SJSA1 (cell line): ENCODE measurements at regions not wholly inside any gene's neighbourhood (a gene's known extent, or its start where the extent isn't known, plus 50 kb on each side); places are given as distances from the start of the nearest gene placed in this dataset.

ENCODE experiments used
- DNase-seq, 2 experiments: peaks; one replicate each; pipeline ENCODE4 v3.0.0-alpha.2; 2015 to 2020; ENCODE audit warnings: low spot score in 2 of 2, low read depth in 1 of 2
- H3K27ac ChIP-seq: fragments of 250-450 bp; sonication (Bioruptor Pico); 2 replicates; pipeline ENCODE4 v1.5.1; 2020; ENCODE audit warnings: mild to moderate bottlenecking, moderate library complexity
- H3K27me3 ChIP-seq: fragments of 250-450 bp; sonication (Bioruptor Pico); replicated peaks from 2 replicates; pipeline ENCODE4 v1.5.1; 2020; ENCODE audit warnings: mild to moderate bottlenecking, moderate library complexity
- H3K36me3 ChIP-seq: fragments of 250-450 bp; sonication (Bioruptor Pico); 2 replicates; pipeline ENCODE4 v1.5.1; 2020; ENCODE audit warnings: mild to moderate bottlenecking
- H3K4me1 ChIP-seq: fragments of 250-450 bp; sonication (Bioruptor Pico); replicated peaks from 2 replicates; pipeline ENCODE4 v1.6.1; 2021; ENCODE audit warnings: mild to moderate bottlenecking
- H3K4me3 ChIP-seq: fragments of 250-450 bp; sonication (Bioruptor Pico); 2 replicates; pipeline ENCODE4 v1.5.1; 2020; ENCODE audit warnings: mild to moderate bottlenecking
- H3K9me3 ChIP-seq: fragments of 250-450 bp; sonication (Bioruptor Pico); replicated peaks from 2 replicates; pipeline ENCODE4 v1.5.1; 2020; ENCODE audit warnings: mild to moderate bottlenecking

DNA sequence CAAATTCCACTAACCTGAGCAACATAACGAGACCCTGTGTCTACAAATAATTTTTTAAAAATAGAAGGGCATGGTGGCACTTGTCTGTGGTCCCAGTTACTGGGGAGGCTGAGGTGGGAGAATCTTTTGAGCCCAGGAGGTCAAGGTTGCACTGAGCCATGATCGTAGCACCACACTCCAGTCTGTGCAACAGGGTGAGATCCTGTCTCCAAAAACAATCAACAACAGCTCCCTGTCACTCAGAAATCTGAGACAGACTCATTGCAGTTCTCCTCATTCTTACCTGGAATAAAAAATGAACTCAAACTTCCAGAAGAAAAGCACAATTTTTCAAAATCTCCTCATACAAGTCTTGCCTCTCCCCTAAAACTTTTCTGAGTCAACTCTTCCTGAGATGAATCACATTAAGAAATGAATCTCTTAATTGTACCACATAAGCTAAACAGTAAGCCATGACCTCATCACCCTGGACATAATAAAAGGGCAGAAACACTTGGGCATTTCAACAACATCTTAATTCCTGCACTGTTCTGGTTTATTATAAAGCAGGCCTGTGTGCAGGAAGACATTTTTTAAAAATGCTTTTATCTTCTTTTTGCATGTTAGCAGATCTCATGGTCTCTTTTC is 214.3 kb upstream of the CDKN3 start:
- peak overlapping the region; percentile 49 for H3K27ac ChIP-seq
- no peaks in the 10 kb centered on the region for H3K27me3 ChIP-seq
- H3K4me1 ChIP-seq: peaks cover 27% of the 10 kb centered on the region
- DNase-seq: peak in 1 of 2 experiments; percentile 55
- no peaks in the 10 kb centered on the region for H3K9me3 ChIP-seq
- H3K4me3 ChIP-seq: no peak overlapping the region
- H3K36me3 ChIP-seq: no peaks in the 10 kb centered on the region

DNA sequence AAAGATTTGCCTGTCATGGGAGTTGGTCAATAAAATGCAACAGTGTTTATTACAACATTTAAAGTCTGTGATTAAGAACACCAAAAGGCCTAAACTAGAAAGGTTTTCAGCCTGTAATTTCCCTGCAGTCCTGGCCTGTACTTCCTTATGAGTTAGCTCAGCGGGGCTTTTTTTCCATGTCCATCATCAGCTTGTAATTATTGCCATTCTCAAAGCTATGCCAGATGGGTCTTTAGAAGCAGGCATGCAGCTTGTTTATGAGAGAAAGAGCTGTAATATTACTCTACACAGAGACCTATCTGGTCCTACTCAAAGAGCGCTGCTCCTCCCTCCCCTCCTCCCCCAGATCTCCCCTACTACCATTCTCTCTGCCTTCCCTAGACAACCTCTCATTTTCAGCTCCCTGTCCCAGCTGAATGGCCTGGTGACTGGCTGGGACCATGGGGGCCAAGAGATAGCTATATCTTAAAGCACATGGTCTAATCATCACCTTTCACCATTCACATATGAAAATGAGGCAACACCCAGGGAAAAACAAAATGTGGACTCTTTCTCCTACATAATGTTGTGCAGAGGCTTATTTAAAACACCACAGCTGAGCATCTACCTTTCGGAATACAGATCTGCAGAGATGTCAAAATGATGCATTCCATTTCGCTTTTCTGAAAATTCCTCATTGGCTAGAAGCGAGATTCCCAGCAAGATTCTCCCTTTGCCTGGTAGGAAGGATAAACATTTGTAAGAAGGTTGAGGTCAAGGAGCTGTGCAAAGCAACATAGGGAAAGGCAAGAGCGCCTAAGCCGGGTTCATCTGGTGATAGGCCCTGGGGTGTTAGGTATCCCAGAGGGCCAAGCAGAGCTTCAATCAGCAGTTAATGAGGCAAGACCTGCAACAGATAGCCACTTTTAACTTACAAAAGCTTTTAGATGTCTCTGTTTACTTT is 209.7 kb upstream of the CDKN3 start:
- Histone ChIP-seq H3K4me1 (peaks cover 32% of the 10 kb centered on the region), H3K27ac (no peak overlapping the region), H3K9me3 (no peaks in the 10 kb centered on the region), H3K4me3 (no peak overlapping the region), H3K27me3 (no peaks in the 10 kb centered on the region), H3K36me3 (no peaks in the 10 kb centered on the region)
- no peak for DNase-seq

DNA sequence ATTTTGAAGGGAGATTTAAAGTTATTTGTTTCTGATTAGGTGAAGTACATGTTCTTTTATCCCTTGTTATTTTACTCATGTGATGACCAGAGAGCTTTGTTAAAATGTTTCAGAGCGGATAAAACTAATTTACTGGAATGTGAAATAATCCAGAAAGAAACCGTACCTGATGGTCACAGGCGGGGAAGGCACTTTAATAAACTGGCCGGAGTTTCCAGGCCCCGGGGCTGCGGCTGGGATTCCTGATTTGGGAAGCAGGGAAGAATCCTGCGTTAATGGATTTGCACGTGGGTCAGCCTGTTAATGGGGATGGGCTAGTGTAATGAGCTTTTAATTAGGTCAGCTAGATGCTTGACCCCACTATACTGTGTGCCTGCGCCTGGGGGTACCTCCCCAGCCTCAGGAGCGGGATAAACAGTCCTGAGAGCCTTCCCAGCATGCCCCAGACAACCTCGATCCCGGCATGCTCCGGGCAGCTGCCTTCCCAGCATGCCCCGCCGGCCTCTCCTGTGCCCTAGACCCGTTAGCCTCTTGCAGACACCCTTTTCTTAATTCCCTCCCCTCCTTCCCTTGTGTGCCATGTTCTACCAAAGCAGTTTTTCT is 208.6 kb upstream of the CDKN3 start:
- Histone ChIP-seq H3K36me3 (no peaks in the 10 kb centered on the region), H3K9me3 (no peaks in the 10 kb centered on the region), H3K4me1 (peaks cover 21% of the 10 kb centered on the region), H3K27me3 (no peaks in the 10 kb centered on the region), H3K4me3 (no peak overlapping the region), H3K27ac (no peak overlapping the region)
- DNase-seq: no peak

DNA sequence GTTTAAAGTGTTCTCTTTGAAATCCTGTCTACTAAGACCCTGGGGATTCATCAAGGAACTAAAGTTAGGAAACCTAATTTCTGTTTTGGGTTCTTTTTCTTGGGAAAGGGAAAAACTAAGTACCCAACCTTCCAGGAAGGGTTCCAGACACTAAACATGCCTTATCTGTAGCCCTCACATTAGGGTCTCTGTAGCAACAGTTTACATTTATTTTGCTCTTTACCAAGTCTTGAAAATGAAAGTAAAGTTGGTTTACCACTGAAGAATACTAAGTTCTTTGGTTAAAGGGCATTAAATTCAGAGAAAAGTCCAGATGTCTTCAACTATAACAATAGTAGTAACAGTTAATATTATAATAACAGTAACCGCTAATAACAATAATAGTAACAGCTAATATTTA is 207.5 kb upstream of the CDKN3 start:
- no peak for DNase-seq
- Histone ChIP-seq H3K4me3 (no peak overlapping the region), H3K4me1 (peaks cover 14% of the 10 kb centered on the region), H3K36me3 (no peaks in the 10 kb centered on the region), H3K27me3 (no peaks in the 10 kb centered on the region), H3K9me3 (no peaks in the 10 kb centered on the region), H3K27ac (peak overlapping the region; percentile 65)

DNA sequence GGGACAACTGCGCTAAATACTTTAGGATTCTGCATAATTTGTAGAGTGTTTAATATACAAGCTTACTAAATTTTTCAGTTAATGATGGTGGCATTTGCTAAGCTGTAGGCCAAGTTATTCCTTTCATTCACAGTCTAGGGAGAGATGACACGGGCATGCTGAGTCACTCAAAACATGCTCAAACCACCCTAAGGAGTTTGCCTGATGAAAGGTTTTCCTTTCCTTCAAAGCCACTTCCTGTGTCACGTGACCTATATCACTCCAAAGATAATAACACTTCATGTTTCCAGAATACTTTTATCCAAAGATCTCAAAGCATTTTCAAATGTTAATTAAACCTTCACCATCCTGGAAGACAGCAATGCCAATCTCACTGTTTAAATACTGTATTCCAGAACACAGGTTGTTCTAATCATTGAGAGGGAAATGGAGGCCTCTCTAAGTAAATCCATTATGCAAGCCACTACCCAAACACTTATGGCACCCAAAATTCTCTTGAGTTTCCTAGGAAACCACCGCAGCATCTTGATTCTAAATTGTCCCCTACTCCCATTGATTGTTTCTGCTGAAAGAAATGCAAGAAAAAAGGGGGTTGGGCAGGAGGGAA is 207.0 kb upstream of the CDKN3 start:
- peak; percentile 47 to 52 for DNase-seq
- Histone ChIP-seq H3K27ac (peak overlapping the region; percentile 65), H3K4me1 (peaks cover 14% of the 10 kb centered on the region), H3K36me3 (no peaks in the 10 kb centered on the region), H3K27me3 (no peaks in the 10 kb centered on the region), H3K4me3 (no peak overlapping the region), H3K9me3 (no peaks in the 10 kb centered on the region)

DNA sequence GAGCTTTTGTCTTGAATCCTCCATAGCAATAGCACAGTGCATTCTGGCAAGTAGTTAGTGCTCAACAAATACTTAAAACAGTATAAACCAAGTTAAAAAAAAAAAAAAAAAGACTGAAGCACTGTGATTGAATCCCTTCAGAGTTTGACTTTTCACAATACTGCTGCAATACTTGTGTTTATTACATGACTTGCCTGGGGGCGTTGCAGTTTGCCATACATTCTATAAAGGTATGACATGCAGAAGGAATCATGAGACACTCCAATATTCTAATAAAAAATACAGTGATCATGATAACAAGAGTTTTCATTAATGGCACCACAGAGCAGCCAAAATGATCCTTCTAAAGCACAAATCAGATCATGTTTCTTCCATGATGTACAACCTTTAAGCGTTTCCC is 205.0 kb upstream of the CDKN3 start:
- DNase-seq: no peak
- Histone ChIP-seq H3K36me3 (no peaks in the 10 kb centered on the region), H3K4me3 (no peak overlapping the region), H3K9me3 (no peaks in the 10 kb centered on the region), H3K27ac (no peak overlapping the region), H3K27me3 (no peaks in the 10 kb centered on the region), H3K4me1 (peaks cover 14% of the 10 kb centered on the region)

DNA sequence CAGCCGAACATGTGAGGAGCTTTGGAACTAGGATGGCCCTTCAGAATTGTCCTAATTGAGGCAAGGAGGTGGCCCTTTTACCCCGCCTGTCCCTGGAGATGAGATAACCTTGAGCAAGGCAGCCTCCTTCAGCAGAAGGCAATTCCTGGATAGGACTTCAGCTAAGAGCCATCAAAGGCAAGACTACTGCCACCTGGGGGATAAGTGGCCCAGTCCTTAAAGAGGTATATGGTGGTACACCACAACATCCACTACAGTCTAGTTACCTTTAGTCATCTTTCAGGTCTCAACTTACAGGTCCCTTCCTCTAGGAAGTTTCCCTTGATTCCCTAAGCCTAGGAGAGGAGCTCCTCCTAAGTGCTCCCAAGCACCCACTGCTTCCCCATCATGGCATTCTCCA is 204.2 kb upstream of the CDKN3 start:
- Histone ChIP-seq H3K36me3 (no peaks in the 10 kb centered on the region), H3K9me3 (no peaks in the 10 kb centered on the region), H3K27me3 (no peaks in the 10 kb centered on the region), H3K4me1 (peaks cover 14% of the 10 kb centered on the region), H3K4me3 (no peak overlapping the region), H3K27ac (no peak overlapping the region)
- no peak for DNase-seq

DNA sequence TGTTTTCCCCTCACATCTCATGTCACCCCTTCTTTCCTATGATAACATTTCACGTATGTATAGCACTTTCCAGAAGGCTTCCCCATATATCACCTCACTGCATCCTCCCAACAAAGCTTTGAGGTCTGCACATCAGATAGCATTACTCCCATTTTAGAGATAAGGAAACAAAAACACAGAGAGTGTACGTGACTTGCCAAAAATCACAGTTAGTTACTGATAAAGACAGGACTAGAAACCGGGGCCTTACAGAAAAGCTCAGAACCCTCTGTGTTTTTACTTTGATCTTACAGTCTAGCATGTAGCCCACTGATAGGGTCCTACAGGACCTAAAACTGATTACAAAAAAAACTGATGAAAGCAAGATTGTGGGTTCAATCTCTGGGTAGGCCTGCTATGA is 202.9 kb upstream of the CDKN3 start:
- Histone ChIP-seq H3K27me3 (no peaks in the 10 kb centered on the region), H3K36me3 (no peaks in the 10 kb centered on the region), H3K27ac (no peak overlapping the region), H3K9me3 (no peaks in the 10 kb centered on the region), H3K4me1 (peaks cover 14% of the 10 kb centered on the region), H3K4me3 (no peak overlapping the region)
- no peak for DNase-seq

DNA sequence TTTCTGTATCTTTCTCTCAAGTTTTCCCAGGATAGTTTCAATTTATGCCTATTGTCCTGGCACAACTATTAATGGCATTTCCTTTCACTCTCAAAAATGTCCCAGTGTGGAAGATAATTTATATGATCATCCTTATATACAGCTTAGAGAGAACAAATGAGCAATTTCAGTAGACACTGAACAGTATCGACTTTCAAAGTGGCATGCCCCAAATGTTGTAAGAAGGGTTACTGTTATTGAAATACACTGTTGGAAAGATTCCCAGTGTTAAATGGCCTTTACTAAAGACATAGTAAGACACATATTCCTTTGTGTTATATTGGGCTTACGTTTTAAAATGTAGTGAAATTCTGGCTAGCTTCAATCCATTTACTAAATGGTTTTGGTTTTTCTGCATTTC is 202.3 kb upstream of the CDKN3 start:
- Histone ChIP-seq H3K27me3 (no peaks in the 10 kb centered on the region), H3K27ac (no peak overlapping the region), H3K4me3 (no peak overlapping the region), H3K4me1 (peaks cover 9% of the 10 kb centered on the region), H3K36me3 (no peaks in the 10 kb centered on the region), H3K9me3 (no peaks in the 10 kb centered on the region)
- DNase-seq: no peak

DNA sequence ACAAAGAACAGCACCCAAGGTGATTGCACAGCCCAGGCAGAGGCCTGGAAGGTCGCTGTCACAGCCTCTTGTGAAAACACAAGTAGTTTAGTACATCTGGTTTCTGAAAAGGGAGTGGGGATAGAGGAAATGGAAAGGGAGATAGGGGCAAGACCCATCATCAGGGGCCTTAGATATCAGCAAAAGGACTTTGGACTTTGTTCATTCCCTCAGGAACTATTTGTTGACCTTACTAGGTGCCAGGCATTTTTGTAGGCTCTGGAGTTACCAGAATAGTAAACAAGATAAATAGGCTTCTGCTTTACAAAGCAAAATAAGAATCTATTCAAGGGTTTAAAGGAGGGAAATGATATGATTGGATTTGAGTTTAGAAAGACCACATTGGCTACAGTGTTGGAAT is 199.4 kb upstream of the CDKN3 start:
- no peak overlapping the region for H3K27ac ChIP-seq
- H3K9me3 ChIP-seq: no peaks in the 10 kb centered on the region
- H3K27me3 ChIP-seq: no peaks in the 10 kb centered on the region
- no peak for DNase-seq
- no peak overlapping the region for H3K4me3 ChIP-seq
- no peaks in the 10 kb centered on the region for H3K4me1 ChIP-seq
- no peaks in the 10 kb centered on the region for H3K36me3 ChIP-seq

DNA sequence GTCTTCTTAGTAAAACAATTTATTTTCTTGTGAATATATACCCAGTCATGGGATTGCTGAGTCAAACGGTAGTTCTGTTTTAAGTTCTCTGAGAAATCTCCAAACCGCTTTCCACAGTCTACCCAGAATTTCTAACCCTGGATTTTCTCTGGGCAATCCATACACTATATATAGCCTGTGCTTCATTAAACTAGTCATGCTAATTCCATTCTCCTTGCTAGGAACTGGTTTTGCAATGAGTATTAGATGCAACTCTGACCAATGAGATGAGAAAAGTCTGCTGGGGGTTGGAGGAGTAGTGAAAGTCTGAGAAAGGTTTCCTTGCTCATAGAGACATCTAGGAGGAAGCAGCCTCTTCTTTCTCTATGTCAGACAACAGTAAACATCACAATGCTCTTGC is 196.1 kb upstream of the CDKN3 start:
- no peak overlapping the region for H3K4me3 ChIP-seq
- no peaks in the 10 kb centered on the region for H3K4me1 ChIP-seq
- no peaks in the 10 kb centered on the region for H3K27me3 ChIP-seq
- H3K36me3 ChIP-seq: no peaks in the 10 kb centered on the region
- H3K27ac ChIP-seq: no peak overlapping the region
- no peaks in the 10 kb centered on the region for H3K9me3 ChIP-seq
- DNase-seq: no peak

DNA sequence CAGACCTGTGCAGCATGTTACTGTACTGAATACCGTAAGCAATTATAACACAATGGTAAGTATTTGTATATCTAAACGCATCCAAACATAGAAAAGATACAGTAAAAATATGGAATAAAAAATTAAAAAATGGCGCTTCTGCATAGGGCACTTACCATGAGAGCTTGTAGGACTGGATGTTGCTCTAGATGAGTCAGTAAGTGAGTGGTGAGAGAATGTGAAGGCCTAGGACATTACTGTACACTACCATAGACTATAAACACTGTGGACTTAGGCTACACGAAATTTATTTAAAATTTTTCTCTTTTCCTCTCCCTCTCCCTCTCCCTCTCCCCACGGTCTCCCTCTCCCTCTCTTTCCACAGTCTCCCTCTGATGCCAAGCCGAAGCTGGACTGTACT is 194.5 kb upstream of the CDKN3 start:
- no peak overlapping the region for H3K27ac ChIP-seq
- no peaks in the 10 kb centered on the region for H3K36me3 ChIP-seq
- no peak overlapping the region for H3K4me3 ChIP-seq
- peaks cover 10% of the 10 kb centered on the region for H3K4me1 ChIP-seq
- H3K9me3 ChIP-seq: no peaks in the 10 kb centered on the region
- DNase-seq: no peak
- H3K27me3 ChIP-seq: no peaks in the 10 kb centered on the region

DNA sequence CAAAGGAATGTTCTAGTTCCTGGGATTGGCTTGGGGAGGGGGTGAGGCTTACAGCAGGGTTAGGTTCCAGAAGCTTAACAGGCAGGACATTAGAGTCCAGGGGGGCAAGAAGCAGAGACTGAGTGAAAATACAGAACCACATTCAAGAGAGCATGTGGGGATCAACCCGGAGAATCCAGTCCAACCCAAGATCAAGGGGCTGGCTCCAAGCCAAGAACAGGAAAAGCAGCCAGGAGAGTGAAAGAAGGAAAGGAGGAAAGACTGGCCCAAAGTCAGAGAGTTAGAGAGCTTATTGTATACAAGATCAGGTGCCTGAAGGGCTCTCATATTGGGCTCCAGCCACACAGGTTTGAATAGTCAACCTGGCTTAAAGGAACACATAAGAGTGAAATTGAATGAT is 190.3 kb upstream of the CDKN3 start:
- H3K4me3 ChIP-seq: no peak overlapping the region
- DNase-seq: no peak
- H3K27ac ChIP-seq: no peak overlapping the region
- H3K4me1 ChIP-seq: peaks cover 31% of the 10 kb centered on the region
- H3K27me3 ChIP-seq: no peaks in the 10 kb centered on the region
- H3K9me3 ChIP-seq: no peaks in the 10 kb centered on the region
- no peaks in the 10 kb centered on the region for H3K36me3 ChIP-seq

DNA sequence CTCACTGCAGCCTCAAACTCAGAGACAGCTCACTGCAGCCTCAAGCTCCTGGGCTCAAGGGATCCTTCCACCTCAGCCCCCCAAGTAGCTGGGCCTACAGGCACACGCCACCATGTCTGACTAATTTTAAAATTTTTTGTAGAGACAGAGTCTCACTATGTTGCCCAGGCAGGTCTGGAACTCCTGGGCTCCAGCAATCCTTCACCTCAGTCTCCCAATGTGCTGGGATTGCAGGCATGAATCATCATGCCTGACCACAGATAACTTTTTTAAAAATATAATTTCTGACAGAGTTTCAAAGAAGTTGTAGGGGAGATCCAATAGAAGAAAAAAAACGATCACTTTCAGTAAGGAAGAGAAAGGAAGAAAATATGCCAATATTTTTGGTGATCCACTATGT is 189.7 kb upstream of the CDKN3 start:
- no peaks in the 10 kb centered on the region for H3K36me3 ChIP-seq
- H3K4me1 ChIP-seq: peaks cover 37% of the 10 kb centered on the region
- no peak overlapping the region for H3K4me3 ChIP-seq
- H3K9me3 ChIP-seq: no peaks in the 10 kb centered on the region
- no peak overlapping the region for H3K27ac ChIP-seq
- H3K27me3 ChIP-seq: no peaks in the 10 kb centered on the region
- no peak for DNase-seq
